Brain microvascular endothelial cell (primary cell): ENCODE measurements at regions not wholly inside any gene's neighbourhood (a gene's known extent, or its start where the extent isn't known, plus 50 kb on each side); places are given as distances from the start of the nearest gene placed in this dataset.
A peak's percentile ranks its signal among the peaks of the same experiment; 100 is the strongest.
"Not testable (repeated sequence)": the region's sequence is repeated elsewhere in the genome, so short reads cannot be mapped to it uniquely, and the experiment has no call there.

Experiments used
- DNase-seq: peaks from one replicate; pipeline ENCODE4 v3.0.0-alpha.2; 2020
- H3K27ac ChIP-seq: fragments of 250-450 bp; sonication (Bioruptor Pico); 2 replicates; pipeline ENCODE4 v1.5.1; 2020; ENCODE audit warnings: mild to moderate bottlenecking, moderate library complexity
- H3K27me3 ChIP-seq: fragments of 250-450 bp; sonication (Bioruptor Pico); replicated peaks from 2 replicates; pipeline ENCODE4 v1.5.1; 2020; ENCODE audit warnings: mild to moderate bottlenecking
- H3K36me3 ChIP-seq: fragments of 250-450 bp; sonication (Bioruptor Pico); replicated peaks from 2 replicates; pipeline ENCODE4 v1.5.1; 2020; ENCODE audit warnings: mild to moderate bottlenecking
- H3K4me3 ChIP-seq: 2 replicates; pipeline ENCODE4 v1.5.1; 2011; ENCODE audit warnings: low read depth, mild to moderate bottlenecking, control low read depth, low read length, moderate library complexity
- CTCF ChIP-seq: IDR thresholded peaks from 2 replicates; pipeline ENCODE4 v1.5.1; 2011; ENCODE audit warnings: low read depth, mild to moderate bottlenecking, moderate library complexity, low read length, control low read depth, inconsistent platforms; ENCODE audit errors: missing control alignments
- in situ Hi-C: cut with HindIII; loops from 2 replicates; pipeline ENCODE4 v1.10.0; 2017; ENCODE audit warnings: low sequenced_read_pairs, low pct_ligation_motif_present

GRCh38 chr16:65576139-65576538, 454.3 kb upstream of the CDH11 start:
- Histone ChIP-seq H3K36me3 (no peaks in the 10 kb centered on the region), H3K4me3 (no peak overlapping the region), H3K27ac (no peak overlapping the region), H3K27me3 (no peaks in the 10 kb centered on the region)
- DNase-seq: no peak
- in situ Hi-C loops: no loop called here
- no peak for TF ChIP-seq CTCF

DNA sequence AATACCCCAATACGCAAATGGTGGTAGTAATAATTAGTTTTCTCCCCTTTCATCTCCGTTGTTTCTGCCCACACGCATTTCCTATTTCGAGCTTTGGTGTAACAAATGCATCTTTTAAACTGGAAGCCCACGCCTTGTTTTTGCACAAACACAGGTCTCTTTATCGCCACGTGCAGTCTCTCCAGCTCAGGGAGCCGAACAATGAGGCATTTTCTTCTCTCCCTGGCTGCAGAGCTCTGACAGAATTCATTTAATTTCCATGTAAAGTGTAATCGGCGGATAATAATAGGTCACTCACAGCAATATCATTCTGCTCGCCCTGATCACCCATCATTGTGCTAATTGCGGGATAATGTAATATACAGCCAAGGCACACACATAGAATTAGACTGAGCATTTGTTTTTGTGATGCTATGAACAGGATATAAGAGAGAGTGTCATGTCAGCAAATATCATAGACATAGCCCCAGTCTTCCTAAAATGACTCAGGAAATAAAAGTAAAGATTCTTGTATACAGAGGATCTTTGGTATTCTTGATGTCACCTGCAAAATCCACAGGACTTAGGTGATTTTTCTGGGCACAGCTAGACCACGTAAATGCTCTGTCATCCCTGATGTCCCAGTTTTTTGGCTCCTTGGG, 452.6 kb upstream of the CDH11 start:
- DNase-seq: no peak
- no peaks in the 10 kb centered on the region for H3K27me3 ChIP-seq
- no peak overlapping the region for H3K4me3 ChIP-seq
- in situ Hi-C loops: no loop called here
- H3K27ac ChIP-seq: no peak overlapping the region
- no peak for TF ChIP-seq CTCF
- no peaks in the 10 kb centered on the region for H3K36me3 ChIP-seq

GRCh38 chr16:65572156-65572555, 450.3 kb upstream of the CDH11 start:
- H3K36me3 ChIP-seq: no peaks in the 10 kb centered on the region
- H3K27me3 ChIP-seq: no peaks in the 10 kb centered on the region
- in situ Hi-C loops: no loop called here
- peak overlapping the region; percentile 67 for H3K27ac ChIP-seq
- no peak overlapping the region for H3K4me3 ChIP-seq
- peak; percentile 77 for DNase-seq
- TF ChIP-seq CTCF: peak; percentile 36

DNA sequence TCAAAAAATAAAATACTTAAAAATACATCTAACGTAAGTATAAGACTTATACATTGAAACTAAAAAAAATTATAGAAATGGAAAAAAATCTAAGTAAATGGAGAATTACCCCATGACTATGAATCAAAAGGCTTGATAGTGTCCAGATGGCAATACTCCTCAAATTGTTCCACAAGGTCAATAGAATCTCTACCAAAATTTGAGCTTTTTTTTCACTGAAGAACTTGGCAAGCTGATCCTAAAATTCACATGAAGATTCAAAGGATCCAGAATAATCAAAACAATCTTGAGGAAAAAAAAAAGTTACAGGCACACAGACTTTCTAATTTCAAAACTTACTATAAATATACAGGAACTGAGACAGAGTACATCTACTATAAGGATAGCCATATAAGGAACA, 448.4 kb upstream of the CDH11 start:
- Histone ChIP-seq H3K27me3 (no peaks in the 10 kb centered on the region), H3K4me3 (no peak overlapping the region), H3K36me3 (no peaks in the 10 kb centered on the region), H3K27ac (peak overlapping the region; percentile 18)
- in situ Hi-C loops: no loop called here
- DNase-seq: no peak
- no peak for TF ChIP-seq CTCF

DNA sequence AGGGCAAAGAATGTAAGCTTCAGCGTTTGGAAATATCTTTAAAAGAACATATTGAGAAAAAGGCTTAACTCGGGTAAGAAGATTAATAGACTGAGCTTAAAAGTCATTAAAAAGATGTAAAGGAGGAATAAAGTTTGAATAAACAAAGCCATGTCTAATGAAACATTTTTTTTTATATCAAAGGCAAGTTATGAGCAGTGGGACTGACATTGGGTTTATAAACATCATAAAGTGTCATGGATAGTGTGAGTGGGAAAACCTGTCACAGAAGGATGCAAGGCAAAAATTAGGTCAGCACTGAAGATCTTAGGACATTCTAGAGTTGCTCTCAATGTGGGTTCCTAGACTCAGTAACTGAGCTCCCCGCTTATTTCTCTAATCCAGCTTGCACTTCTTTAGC, 438.0 kb upstream of the CDH11 start:
- Histone ChIP-seq H3K4me3 (no peak overlapping the region), H3K27me3 (no peaks in the 10 kb centered on the region), H3K27ac (no peak overlapping the region), H3K36me3 (no peaks in the 10 kb centered on the region)
- no peak for TF ChIP-seq CTCF
- DNase-seq: no peak
- in situ Hi-C loops: no loop called here

- DNase-seq, H3K36me3 ChIP-seq, H3K4me3 ChIP-seq, in situ Hi-C loops, H3K27ac ChIP-seq, H3K27me3 ChIP-seq: not testable (repeated sequence)
Observed at GRCh38 chr16:65549689-65550088, 427.8 kb upstream of the CDH11 start.
